ENCODE measurements at regions not wholly inside any gene's neighbourhood (a gene's known extent, or its start where the extent isn't known, plus 50 kb on each side); places are given as distances from the start of the nearest gene placed in this dataset.

DNA sequence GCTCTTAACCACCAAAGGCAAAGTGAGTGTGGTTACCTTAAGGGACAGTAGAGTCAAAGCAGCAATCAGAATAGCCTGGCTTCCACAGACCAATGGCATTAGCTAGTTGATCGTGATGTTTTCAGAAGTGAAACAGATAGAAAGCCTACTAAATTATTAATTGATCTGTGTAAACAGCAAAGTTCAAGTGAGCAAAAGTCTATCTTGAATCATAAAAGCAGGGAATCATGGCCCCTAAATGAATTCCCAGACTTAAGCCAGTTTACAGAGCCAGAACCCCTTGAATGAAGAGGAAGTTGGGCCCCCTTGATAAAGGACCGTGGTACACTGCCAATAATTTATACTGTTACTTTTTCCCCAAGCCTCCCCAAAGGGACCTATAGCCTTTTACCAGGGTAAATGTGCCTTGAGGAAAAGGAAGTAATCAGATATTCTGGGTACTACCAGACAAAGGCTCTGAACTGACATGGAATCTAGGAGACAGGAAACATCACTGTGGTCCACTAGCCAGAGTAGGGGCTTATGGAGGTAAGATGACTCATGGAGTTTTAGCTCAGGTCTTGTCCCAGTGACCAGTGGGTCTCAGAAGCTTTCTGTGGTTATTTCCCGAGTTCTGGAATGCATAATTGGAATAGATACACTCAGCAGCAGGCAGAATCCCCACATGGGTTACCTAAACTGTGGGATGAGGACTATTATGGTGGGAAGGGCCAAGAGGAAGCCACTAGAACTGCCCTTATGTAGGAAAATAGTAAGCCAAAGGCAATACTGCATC lies 317.5 kb downstream of the CD83 start:
- TF ChIP-seq, protein P1, sequence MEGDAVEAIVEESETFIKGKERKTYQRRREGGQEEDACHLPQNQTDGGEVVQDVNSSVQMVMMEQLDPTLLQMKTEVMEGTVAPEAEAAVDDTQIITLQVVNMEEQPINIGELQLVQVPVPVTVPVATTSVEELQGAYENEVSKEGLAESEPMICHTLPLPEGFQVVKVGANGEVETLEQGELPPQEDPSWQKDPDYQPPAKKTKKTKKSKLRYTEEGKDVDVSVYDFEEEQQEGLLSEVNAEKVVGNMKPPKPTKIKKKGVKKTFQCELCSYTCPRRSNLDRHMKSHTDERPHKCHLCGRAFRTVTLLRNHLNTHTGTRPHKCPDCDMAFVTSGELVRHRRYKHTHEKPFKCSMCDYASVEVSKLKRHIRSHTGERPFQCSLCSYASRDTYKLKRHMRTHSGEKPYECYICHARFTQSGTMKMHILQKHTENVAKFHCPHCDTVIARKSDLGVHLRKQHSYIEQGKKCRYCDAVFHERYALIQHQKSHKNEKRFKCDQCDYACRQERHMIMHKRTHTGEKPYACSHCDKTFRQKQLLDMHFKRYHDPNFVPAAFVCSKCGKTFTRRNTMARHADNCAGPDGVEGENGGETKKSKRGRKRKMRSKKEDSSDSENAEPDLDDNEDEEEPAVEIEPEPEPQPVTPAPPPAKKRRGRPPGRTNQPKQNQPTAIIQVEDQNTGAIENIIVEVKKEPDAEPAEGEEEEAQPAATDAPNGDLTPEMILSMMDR (IDR thresholded peaks at IDR 0.05; ENCODE audit: insufficient read depth, low read length): no peak
- TF ChIP-seq, protein P2, sequence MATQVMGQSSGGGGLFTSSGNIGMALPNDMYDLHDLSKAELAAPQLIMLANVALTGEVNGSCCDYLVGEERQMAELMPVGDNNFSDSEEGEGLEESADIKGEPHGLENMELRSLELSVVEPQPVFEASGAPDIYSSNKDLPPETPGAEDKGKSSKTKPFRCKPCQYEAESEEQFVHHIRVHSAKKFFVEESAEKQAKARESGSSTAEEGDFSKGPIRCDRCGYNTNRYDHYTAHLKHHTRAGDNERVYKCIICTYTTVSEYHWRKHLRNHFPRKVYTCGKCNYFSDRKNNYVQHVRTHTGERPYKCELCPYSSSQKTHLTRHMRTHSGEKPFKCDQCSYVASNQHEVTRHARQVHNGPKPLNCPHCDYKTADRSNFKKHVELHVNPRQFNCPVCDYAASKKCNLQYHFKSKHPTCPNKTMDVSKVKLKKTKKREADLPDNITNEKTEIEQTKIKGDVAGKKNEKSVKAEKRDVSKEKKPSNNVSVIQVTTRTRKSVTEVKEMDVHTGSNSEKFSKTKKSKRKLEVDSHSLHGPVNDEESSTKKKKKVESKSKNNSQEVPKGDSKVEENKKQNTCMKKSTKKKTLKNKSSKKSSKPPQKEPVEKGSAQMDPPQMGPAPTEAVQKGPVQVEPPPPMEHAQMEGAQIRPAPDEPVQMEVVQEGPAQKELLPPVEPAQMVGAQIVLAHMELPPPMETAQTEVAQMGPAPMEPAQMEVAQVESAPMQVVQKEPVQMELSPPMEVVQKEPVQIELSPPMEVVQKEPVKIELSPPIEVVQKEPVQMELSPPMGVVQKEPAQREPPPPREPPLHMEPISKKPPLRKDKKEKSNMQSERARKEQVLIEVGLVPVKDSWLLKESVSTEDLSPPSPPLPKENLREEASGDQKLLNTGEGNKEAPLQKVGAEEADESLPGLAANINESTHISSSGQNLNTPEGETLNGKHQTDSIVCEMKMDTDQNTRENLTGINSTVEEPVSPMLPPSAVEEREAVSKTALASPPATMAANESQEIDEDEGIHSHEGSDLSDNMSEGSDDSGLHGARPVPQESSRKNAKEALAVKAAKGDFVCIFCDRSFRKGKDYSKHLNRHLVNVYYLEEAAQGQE (IDR thresholded peaks at IDR 0.05; ENCODE audit: insufficient replicate concordance, low read depth): no peak
- TF ChIP-seq POLR2AphosphoS5 (IDR thresholded peaks at IDR 0.05; ENCODE audit: low read depth): no peak
- TF ChIP-seq GABPA (IDR thresholded peaks at IDR 0.05; ENCODE audit: low read depth): no peak
- TF ChIP-seq SPI1 (IDR thresholded peaks at IDR 0.05; ENCODE audit: borderline replicate concordance, low read depth): no peak

All from HL-60 (cell line).